GM19463 (cell line): ENCODE measurements at regions not wholly inside any gene's neighbourhood (a gene's known extent, or its start where the extent isn't known, plus 50 kb on each side); places are given as distances from the start of the nearest gene placed in this dataset.
"Not testable (repeated sequence)": the region's sequence is repeated elsewhere in the genome, so short reads cannot be mapped to it uniquely, and the experiment has no call there.

Experiments
- ATAC-seq: cut with Tn5 transposase; IDR thresholded peaks from one replicate; pipeline ENCODE4 v1.9.1; 2021; ENCODE audit warnings: mild to moderate bottlenecking, moderate library complexity; ENCODE audit not compliant: unreplicated experiment

- no peak for ATAC-seq
Measured at GRCh38 chr1:240722788-240723187, 110.8 kb upstream of the GREM2 start.

- ATAC-seq, result no peak
Measured at GRCh38 chr1:240720976-240721375, 109.0 kb upstream of the GREM2 start.

DNA sequence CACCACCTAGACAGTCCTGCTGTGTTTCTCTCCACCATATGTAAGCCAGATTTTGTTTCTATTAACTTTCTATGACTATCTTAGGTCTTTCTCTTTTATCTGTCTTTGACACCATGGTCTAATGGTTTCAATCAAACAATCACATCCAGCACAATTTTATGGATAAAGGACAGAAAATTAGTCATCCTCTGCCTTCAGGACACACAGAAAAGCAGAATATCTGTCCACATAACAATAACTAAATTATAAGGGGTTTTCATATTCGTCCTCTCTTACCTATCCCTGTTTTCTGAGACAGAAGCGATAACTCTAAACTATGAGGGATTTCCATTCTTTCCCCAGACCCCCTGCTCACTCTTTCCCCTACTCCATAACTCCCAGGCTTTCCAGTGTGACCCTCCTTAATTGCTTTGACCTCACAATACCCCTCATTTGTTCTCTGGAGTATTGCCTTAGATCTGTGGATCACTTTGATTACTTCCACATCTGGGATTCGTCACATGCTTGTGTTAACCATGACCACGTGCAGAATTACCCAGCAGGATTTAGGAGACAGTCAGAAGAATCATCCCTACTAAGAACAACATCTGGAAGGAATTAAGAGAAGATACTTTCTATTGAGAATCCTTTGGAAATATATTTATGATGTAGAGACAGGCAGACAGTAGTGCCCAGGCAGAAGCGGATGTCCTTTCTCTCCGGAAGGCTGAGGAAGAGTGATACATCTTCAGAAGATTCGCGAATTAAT lies 108.2 kb upstream of the GREM2 start:
- no peak for ATAC-seq

- not testable (repeated sequence) for ATAC-seq
Measured at GRCh38 chr1:240716538-240716937, 104.6 kb upstream of the GREM2 start.

DNA sequence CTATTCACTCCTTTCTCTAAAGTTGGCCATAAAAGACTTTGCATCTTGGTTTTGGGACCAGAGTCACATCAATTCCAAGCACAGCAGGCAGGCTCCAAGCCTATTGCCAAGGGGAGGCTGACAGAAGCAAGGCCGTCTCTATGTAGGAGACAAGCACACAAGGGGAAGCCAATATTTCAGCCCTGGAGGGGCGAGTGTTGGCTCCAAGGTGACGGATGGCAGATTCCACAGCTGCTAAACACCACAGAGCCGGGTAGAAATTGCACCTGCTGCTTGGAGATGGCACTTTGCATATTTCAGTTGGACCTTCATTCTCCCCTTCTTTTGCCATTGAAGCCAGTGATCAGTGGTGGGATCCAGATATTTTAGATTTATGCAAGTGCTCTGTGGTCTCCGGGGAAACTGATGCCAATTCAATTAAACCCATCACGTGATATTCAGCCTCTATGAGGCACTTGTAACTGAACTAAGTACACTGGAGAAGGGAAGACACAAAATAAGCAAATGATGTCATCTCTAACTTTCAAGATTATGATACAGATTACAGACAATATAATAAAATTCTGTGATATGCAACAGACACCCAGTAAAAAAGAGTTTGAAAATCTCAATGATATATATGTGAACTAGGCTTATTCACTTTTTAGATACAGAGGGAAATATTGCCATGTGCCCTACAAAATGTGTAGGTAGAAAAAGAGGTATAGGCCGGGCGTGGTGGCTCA lies 102.8 kb upstream of the GREM2 start:
- ATAC-seq, result no peak

DNA sequence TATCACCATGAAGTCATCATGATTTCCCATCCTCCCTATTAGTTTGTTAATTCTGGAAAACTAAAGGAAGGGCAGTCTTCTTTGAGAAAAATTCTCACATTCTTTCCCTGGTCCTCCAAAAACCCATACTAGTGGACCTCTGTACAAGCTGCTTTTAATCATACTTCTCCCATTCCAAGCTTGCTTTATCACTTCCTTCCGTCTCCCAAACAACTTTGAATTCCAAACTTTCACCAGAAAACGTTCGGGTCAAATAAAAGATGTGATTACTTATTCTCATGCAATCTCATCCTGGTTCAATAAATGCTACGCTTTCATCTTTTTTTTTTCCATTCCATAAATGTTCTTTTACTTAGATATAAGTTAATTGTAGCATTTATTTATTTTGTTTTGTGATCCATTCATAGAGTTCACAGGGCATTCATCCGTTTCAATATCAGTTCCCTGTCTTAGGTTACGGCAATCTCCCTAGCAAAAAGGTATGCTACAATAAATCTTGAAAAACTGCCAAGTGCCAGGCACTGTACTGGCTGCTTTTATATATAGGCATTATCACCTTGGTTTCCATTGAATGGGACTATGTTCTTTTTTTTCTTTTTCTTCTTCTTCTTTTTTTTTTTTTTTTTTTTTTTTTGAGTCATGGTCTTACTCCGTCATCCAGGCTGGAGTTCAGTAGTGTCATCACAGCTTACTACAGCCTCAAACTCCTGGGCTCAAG lies 100.2 kb upstream of the GREM2 start:
- no peak for ATAC-seq

GRCh38 chr1:240711020-240711419 lies 99.1 kb upstream of the GREM2 start:
- peak; percentile 48 for ATAC-seq

- peak; percentile 50 for ATAC-seq
Measured at GRCh38 chr1:240709676-240710075, 97.7 kb upstream of the GREM2 start.

DNA sequence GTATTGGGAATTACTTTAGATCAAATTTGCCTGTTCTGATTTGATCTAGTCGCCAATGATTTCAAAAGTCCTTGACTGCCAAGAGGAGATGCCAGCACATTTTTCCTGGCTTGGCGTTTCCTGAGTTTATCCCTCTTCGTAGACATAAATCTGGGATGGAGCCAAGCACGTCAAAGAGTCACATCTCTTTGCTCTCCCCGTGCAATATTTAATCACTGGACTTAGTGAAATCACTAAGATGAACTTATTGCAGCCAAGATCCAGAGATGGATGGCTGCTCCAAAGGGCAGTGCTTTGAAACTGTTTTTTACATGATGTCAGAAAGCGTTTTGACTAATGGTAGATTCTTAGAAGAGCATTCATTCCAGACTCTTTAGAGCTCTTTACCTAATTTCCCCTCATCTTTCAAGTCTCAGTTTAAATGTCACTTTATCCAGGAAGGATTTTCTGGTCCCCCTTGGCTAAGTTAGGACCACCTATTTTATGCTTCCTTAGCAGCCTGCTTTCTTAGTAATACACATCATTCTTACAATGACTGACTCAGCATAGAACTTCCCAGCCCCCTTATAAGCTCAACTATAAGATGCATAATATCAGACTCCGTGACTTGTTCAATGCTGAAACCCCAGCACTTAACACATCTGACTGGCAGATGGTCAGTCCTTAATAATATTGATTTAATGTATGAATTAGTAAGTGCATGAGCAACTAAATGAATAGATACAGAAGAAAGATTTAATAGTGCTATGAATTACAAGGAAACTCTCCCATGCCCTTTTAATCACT lies 94.4 kb upstream of the GREM2 start:
- ATAC-seq, result no peak

DNA sequence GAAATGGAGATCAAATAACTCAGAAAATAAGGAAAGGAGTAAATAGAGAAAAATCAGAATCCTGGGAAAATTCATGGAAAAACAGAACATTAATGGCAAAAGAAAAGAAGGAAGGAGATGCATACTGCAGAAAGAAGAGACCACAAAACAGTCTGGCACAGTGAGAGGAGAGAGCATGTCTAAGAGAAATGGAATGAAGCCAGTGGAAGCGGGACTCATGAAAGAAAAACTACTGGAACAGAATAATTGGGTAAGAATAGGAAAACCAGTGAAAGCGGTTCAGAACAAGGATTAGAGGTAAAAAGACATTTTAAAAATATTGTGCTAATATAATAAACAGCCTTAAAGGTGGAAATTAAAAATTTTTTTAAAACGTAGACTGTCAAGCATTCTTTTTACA lies 93.6 kb upstream of the GREM2 start:
- no peak for ATAC-seq

DNA sequence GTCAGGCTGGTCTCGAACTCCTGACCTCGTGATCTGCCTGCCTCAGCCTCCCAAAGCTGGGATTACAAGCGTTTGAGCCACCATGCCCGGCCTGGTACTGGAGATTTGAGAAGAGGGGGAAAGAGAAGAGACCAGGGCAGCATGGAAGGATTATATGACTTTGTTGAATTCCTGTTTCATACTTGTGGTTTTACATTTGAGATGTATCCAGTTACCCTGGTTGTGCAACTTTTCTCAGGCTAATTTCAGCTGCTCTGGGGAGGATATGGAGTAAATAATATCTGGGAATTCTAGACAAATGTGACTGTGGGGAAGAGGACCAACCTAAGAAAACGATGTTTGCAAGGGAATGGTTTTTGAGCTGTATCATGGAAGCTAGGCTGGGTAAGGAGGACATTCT lies 89.5 kb upstream of the GREM2 start:
- ATAC-seq, result no peak

- ATAC-seq, result no peak
Measured at GRCh38 chr1:240695416-240695815, 83.5 kb upstream of the GREM2 start.

GRCh38 chr1:240693844-240694243 lies 81.9 kb upstream of the GREM2 start:
- no peak for ATAC-seq

- ATAC-seq, result no peak
Measured at GRCh38 chr1:240693036-240693435, 81.1 kb upstream of the GREM2 start.

- no peak for ATAC-seq
Measured at GRCh38 chr1:240691909-240692705, 80.2 kb upstream of the GREM2 start.

DNA sequence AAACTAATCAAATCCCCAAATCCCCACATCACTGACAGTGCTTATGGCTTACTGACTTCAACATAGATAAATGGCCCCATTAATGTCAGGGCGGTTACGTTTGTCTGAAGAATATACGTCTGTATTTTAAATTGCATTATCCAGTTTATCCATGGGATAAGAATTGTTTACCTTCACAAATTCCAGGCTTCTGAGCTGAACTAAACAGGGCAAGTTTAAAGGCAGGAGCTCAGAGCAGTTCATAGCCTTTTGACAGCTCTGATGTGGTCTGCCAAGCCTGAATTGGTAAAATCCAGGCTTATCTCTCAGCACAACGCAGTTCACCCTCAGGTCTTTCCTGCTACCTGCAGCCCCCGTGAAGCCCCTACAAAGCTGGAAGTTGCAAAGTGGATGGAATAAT lies 79.5 kb upstream of the GREM2 start:
- ATAC-seq, result no peak

- peak; percentile 56 for ATAC-seq
Measured at GRCh38 chr1:240687820-240688219, 75.9 kb upstream of the GREM2 start.

- no peak for ATAC-seq
Measured at GRCh38 chr1:240683576-240683975, 71.6 kb upstream of the GREM2 start.

GRCh38 chr1:240682859-240683242 lies 70.9 kb upstream of the GREM2 start:
- ATAC-seq, result no peak

GRCh38 chr1:240682166-240682858 lies 70.4 kb upstream of the GREM2 start:
- ATAC-seq, result no peak
